ENCODE measurements at regions not wholly inside any gene's neighbourhood (a gene's known extent, or its start where the extent isn't known, plus 50 kb on each side); places are given as distances from the start of the nearest gene placed in this dataset.

GRCh38 chr2:224181534-224182155 is 142.6 kb upstream of the SERPINE2 start:
- H3K9ac ChIP-seq (ENCODE audit: low read length in 3 of 3): no peak overlapping the region
- H3K27ac ChIP-seq (ENCODE audit: low read depth in 2 of 2, low read length in 2 of 2): no peak overlapping the region
- FAIRE-seq (no peak), DNase-seq (no peak)
- no peaks in the 10 kb centered on the region for H3K36me3 ChIP-seq (ENCODE audit: control insufficient read depth in 2 of 3, insufficient read depth in 3 of 3, low read length in 3 of 3)
- no peaks in the 10 kb centered on the region for H3K4me1 ChIP-seq (ENCODE audit: control insufficient read depth in 2 of 3, insufficient read depth in 2 of 3, low read depth in 1 of 3, low read length in 3 of 3)
- TF ChIP-seq, protein P1, sequence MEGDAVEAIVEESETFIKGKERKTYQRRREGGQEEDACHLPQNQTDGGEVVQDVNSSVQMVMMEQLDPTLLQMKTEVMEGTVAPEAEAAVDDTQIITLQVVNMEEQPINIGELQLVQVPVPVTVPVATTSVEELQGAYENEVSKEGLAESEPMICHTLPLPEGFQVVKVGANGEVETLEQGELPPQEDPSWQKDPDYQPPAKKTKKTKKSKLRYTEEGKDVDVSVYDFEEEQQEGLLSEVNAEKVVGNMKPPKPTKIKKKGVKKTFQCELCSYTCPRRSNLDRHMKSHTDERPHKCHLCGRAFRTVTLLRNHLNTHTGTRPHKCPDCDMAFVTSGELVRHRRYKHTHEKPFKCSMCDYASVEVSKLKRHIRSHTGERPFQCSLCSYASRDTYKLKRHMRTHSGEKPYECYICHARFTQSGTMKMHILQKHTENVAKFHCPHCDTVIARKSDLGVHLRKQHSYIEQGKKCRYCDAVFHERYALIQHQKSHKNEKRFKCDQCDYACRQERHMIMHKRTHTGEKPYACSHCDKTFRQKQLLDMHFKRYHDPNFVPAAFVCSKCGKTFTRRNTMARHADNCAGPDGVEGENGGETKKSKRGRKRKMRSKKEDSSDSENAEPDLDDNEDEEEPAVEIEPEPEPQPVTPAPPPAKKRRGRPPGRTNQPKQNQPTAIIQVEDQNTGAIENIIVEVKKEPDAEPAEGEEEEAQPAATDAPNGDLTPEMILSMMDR (IDR thresholded peaks at IDR 0.05; ENCODE audit: borderline replicate concordance, extremely low read depth, insufficient read depth): no peak
- H3K27me3 ChIP-seq (ENCODE audit: control insufficient read depth, insufficient read depth, low read length): no peaks in the 10 kb centered on the region
- no peak overlapping the region for H3K4me3 ChIP-seq (ENCODE audit: low read length in 3 of 3)
- intact Hi-C loops (cut with DNase I): no loop called here
- H3K9me3 ChIP-seq (ENCODE audit: control insufficient read depth in 2 of 3, insufficient read depth in 1 of 3, low read length in 3 of 3): no peaks in the 10 kb centered on the region

- FAIRE-seq (no peak), DNase-seq (no peak)
- Histone ChIP-seq H3K4me3 (ENCODE audit: low read length in 3 of 3) (no peak overlapping the region), H3K36me3 (ENCODE audit: control insufficient read depth in 2 of 3, insufficient read depth in 3 of 3, low read length in 3 of 3) (no peaks in the 10 kb centered on the region), H3K27ac (ENCODE audit: low read depth in 2 of 2, low read length in 2 of 2) (no peak overlapping the region), H3K27me3 (ENCODE audit: control insufficient read depth, insufficient read depth, low read length) (no peaks in the 10 kb centered on the region), H3K4me1 (ENCODE audit: control insufficient read depth in 2 of 3, insufficient read depth in 2 of 3, low read depth in 1 of 3, low read length in 3 of 3) (no peaks in the 10 kb centered on the region), H3K9me3 (ENCODE audit: control insufficient read depth in 2 of 3, insufficient read depth in 1 of 3, low read length in 3 of 3) (no peaks in the 10 kb centered on the region), H3K9ac (ENCODE audit: low read length in 3 of 3) (no peak overlapping the region)
- intact Hi-C loops (cut with DNase I): no loop called here
- TF ChIP-seq, protein P1 (IDR thresholded peaks at IDR 0.05; ENCODE audit: borderline replicate concordance, extremely low read depth, insufficient read depth): no peak
Observed at GRCh38 chr2:224180810-224181209, 141.7 kb upstream of the SERPINE2 start.

DNA sequence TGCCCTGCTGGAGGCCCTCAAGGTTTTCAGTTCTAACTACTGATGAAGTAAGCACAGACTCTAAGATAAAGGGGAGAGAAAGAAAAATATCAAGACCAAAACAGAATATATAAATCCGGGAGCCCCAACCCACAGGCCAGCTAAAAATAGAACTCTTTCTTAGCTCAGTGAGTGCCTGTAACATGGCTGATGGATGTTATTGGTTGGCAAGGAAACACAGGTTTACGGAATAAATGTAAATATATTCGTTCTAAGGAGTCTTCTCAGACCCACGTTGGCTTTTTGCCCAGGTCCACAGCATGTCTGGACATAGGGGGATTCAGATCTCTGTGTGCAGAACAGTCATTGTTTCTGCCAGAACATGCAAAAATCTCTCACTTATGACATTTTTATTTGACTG is 139.0 kb upstream of the SERPINE2 start:
- DNase-seq (peak in 4 of 5 donors; percentile 16 to 85 (median 50)), FAIRE-seq (no peak)
- H3K27ac ChIP-seq (ENCODE audit: low read depth in 2 of 2, low read length in 2 of 2): no peak overlapping the region
- intact Hi-C loops (cut with DNase I): no loop called here
- H3K9ac ChIP-seq (ENCODE audit: low read length in 3 of 3): no peak overlapping the region
- TF ChIP-seq, protein P1 (IDR thresholded peaks at IDR 0.05; ENCODE audit: borderline replicate concordance, extremely low read depth, insufficient read depth): no peak
- no peaks in the 10 kb centered on the region for H3K27me3 ChIP-seq (ENCODE audit: control insufficient read depth, insufficient read depth, low read length)
- no peaks in the 10 kb centered on the region for H3K4me1 ChIP-seq (ENCODE audit: control insufficient read depth in 2 of 3, insufficient read depth in 2 of 3, low read depth in 1 of 3, low read length in 3 of 3)
- H3K36me3 ChIP-seq (ENCODE audit: control insufficient read depth in 2 of 3, insufficient read depth in 3 of 3, low read length in 3 of 3): no peaks in the 10 kb centered on the region
- H3K9me3 ChIP-seq (ENCODE audit: control insufficient read depth in 2 of 3, insufficient read depth in 1 of 3, low read length in 3 of 3): no peaks in the 10 kb centered on the region
- H3K4me3 ChIP-seq (ENCODE audit: low read length in 3 of 3): no peak overlapping the region

- H3K27me3 ChIP-seq (ENCODE audit: control insufficient read depth, insufficient read depth, low read length): no peaks in the 10 kb centered on the region
- no peaks in the 10 kb centered on the region for H3K4me1 ChIP-seq (ENCODE audit: control insufficient read depth in 2 of 3, insufficient read depth in 2 of 3, low read depth in 1 of 3, low read length in 3 of 3)
- H3K9me3 ChIP-seq (ENCODE audit: control insufficient read depth in 2 of 3, insufficient read depth in 1 of 3, low read length in 3 of 3): no peaks in the 10 kb centered on the region
- intact Hi-C loops (cut with DNase I): no loop called here
- no peak overlapping the region for H3K27ac ChIP-seq (ENCODE audit: low read depth in 2 of 2, low read length in 2 of 2)
- FAIRE-seq: no peak
- no peak overlapping the region for H3K4me3 ChIP-seq (ENCODE audit: low read length in 3 of 3)
- H3K36me3 ChIP-seq (ENCODE audit: control insufficient read depth in 2 of 3, insufficient read depth in 3 of 3, low read length in 3 of 3): no peaks in the 10 kb centered on the region
- no peak overlapping the region for H3K9ac ChIP-seq (ENCODE audit: low read length in 3 of 3)
- no peak for DNase-seq
- TF ChIP-seq, protein P1 (IDR thresholded peaks at IDR 0.05; ENCODE audit: borderline replicate concordance, extremely low read depth, insufficient read depth): no peak
Observed at GRCh38 chr2:224175538-224175937, 136.5 kb upstream of the SERPINE2 start.

Measured in kidney (tissue), 13 donors.